Heart right ventricle (tissue), 16 donors: ENCODE measurements at regions not wholly inside any gene's neighbourhood (a gene's known extent, or its start where the extent isn't known, plus 50 kb on each side); places are given as distances from the start of the nearest gene placed in this dataset.

Source experiments
- ATAC-seq, 8 donors: fragments of 200-7000 bp; cut with Tn5 transposase; one replicate each; pipeline ENCODE4 v1.9.1; 2020; ENCODE audit warnings: mild to moderate bottlenecking in 8 of 8, moderate library complexity in 8 of 8, moderate number of reproducible peaks in 1 of 8
- DNase-seq, 2 donors: peaks; one replicate each; pipeline ENCODE4 v3.0.0-alpha.2; 2020
- H3K27ac ChIP-seq, 10 donors: fragments of 200-600 bp; sonication (generic) in 2 of 10; one replicate each; pipeline versions ENCODE4 v1.5.0 to v1.8.0; 2020 to 2022; ENCODE audit warnings: mild to moderate bottlenecking in 3 of 10
- H3K27me3 ChIP-seq, 7 donors: fragments of 200-600 bp; one replicate each; pipeline ENCODE4 v1.8.0; 2021 to 2022; ENCODE audit warnings: mild to moderate bottlenecking in 2 of 7
- H3K36me3 ChIP-seq, 9 donors: fragments of 200-600 bp; sonication (generic) in 1 of 9; one replicate each; pipeline versions ENCODE4 v1.5.0 to v1.8.0; 2020 to 2022; ENCODE audit warnings: mild to moderate bottlenecking in 2 of 9
- H3K4me1 ChIP-seq, 9 donors: fragments of 200-600 bp; sonication (generic) in 1 of 9; one replicate each; pipeline versions ENCODE4 v1.5.0 to v1.8.0; 2020 to 2022; ENCODE audit warnings: mild to moderate bottlenecking in 4 of 9
- H3K4me3 ChIP-seq, 10 donors: fragments of 200-600 bp; sonication (generic) in 2 of 10; one replicate each; pipeline versions ENCODE4 v1.5.0 to v1.8.0; 2020 to 2022; ENCODE audit warnings: mild to moderate bottlenecking in 7 of 10, moderate library complexity in 2 of 10
- H3K9me3 ChIP-seq, 11 donors: fragments of 200-600 bp in 10 of 11; sonication (generic) in 2 of 11; one replicate each; pipeline versions ENCODE4 v1.5.0 to v1.8.0; 2013 to 2022; ENCODE audit warnings: mild to moderate bottlenecking in 2 of 11, control low read depth in 1 of 11, moderate library complexity in 1 of 11
- CTCF ChIP-seq, 9 donors: fragments of 200-600 bp; sonication (generic) in 2 of 9; IDR thresholded peaks; one replicate each; pipeline versions ENCODE4 v1.5.0 to v1.8.0; 2021 to 2022; ENCODE audit warnings: antibody characterized with exemption in 9 of 9, mild to moderate bottlenecking in 5 of 9, moderate library complexity in 1 of 9
- WGBS, 2 donors: extraction: QIAGEN DNeasy Blood & Tissue Kit; methylation state at CpG; one replicate each; pipeline ENCODE4 v1.1.7; 2013; ENCODE audit warnings: inconsistent platforms in 1 of 2; 5-methylcytosine and 5-hydroxymethylcytosine counted together
- intact Hi-C, 10 donors: fragments of 100-400 bp; cut with DNase I; formaldehyde crosslinking; loops; one replicate each; pipeline versions ENCODE4 v1.11.1 to v1.14.2; 2022
- donor health status: Arrhythmogenic right ventricular cardiomyopathy.
- donor health status: ischemic (EF 13 %, LVEDD 7.1; RV severe dilation, severe dysfunction).
- donor health status: healthy with polysubstance abuse.
- donor health status: DM: no; HTN: yes; CAD: no.
- donor health status: DM: no; HTN: no; CAD: no.
- donor health status: ischemic (EF 25% LVEDD 6.9; RV normal size, moderate dysfunction).
- donor health status: ischemic (EF 25% LVEDD 5.7; RV mildly dilated, moderate dysfunction).
- donor health status: healthy.
- donor health status: DM: yes; HTN: yes; CAD: no.
- donor health status: Ischemic cardiomyopathy.
- donor health status: ischemic (EF 35%, LVEDD 5.7; RV mildly dilated, moderate dysfunction).
- donor health status: nonischemic (EF 11% LVEDD 7.7; RV severe dilation, severe dysfunction).
- donor health status: DM: yes; HTN: yes; CAD: no.
- donor health status: PGD.
- donor health status: ischemic (EF 29% LVEDD 5.4; RV normal size, mild dysfunction).
- donor health status: nonischemic (EF 23%, LVEDD 6.1; RV moderate dilation, normal function).

DNA sequence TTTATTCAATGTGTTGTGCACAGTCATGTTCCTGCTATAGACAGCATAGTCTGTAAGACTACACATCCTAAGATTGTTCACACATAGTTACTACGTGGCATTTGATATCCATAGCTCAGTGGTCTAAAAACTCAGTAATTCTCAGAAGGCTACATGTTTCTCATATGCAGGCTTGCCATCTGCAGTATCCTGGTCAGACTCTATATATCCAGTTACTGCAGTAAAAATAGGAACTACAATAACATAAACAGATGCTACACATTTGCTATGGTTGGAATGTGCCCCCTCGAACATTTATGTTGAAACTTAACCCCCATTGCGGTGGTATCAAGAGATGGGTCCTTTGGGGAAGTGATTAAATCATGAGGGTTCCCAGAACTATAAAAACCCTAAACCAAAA, 1377.8 kb upstream of the LRRTM3 start:
- 57 to 64% methylated on average over 3 of the region's 3 CpGs for WGBS, 2 donors
- H3K27me3 ChIP-seq, result no peaks in the 10 kb centered on the region
- DNase-seq (no peak), ATAC-seq (no peak)
- H3K4me1 ChIP-seq, result no peaks in the 10 kb centered on the region
- no peaks in the 10 kb centered on the region for H3K36me3 ChIP-seq
- H3K9me3 ChIP-seq, result peaks cover 0 to 4% (median 0%) of the 10 kb centered on the region in 11 donors
- intact Hi-C loops, result no loop called here
- no peak overlapping the region for H3K27ac ChIP-seq
- H3K4me3 ChIP-seq, result no peak overlapping the region
- TF ChIP-seq CTCF (IDR thresholded peaks at IDR 0.05), result no peak

DNA sequence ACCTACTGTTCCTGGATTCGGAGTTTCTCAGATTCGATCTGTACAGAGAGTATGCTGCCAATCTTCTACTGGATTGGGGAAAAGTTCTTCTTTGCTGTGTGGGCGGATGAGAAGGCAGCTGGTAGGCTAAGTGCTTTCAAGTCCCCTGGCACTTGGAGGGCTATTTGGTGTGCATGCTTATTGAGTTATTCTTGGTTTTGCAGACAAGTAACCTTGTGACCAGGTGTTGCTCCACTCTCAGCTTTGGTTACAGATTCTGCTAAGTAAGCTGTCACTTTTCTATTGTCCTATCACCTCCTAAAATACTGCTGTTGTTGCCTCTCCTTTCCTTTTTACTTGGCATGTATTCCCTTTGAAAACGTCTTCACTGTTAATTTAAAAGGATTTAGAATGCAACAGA, 1375.1 kb upstream of the LRRTM3 start:
- Histone ChIP-seq H3K27ac (no peak overlapping the region), H3K9me3 (no peaks in the 10 kb centered on the region), H3K27me3 (no peaks in the 10 kb centered on the region), H3K36me3 (no peaks in the 10 kb centered on the region), H3K4me3 (no peak overlapping the region), H3K4me1 (no peaks in the 10 kb centered on the region)
- ATAC-seq, result no peak
- no peak for DNase-seq
- TF ChIP-seq CTCF (IDR thresholded peaks at IDR 0.05), result no peak
- intact Hi-C loops, result no loop called here
- WGBS, 2 donors, result 68 to 76% methylated on average over 4 of the region's 4 CpGs

DNA sequence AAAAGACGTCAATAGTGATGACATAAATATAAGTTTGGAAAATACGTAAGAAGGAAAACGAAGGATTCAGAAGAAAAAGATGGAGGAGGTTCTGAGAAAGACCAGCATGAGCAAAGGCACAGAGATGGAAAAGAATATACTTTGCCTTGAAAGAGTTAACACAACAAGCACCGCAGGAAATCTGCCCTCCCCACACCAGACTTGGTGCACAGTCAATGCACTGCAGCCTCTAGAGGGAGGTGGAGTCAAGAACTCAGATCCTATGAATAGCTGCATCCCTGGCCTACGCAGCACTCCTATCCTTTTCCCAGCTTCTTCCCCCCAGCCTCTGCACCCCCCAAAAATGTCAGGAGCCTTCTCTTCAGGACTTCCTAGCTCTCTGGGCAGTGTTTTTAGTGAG, 1370.6 kb upstream of the LRRTM3 start:
- H3K4me3 ChIP-seq, result no peak overlapping the region
- no peak overlapping the region for H3K27ac ChIP-seq
- H3K36me3 ChIP-seq, result no peaks in the 10 kb centered on the region
- H3K27me3 ChIP-seq, result no peaks in the 10 kb centered on the region
- DNase-seq (no peak), ATAC-seq (no peak)
- no peak for TF ChIP-seq CTCF (IDR thresholded peaks at IDR 0.05)
- H3K4me1 ChIP-seq, result no peaks in the 10 kb centered on the region
- H3K9me3 ChIP-seq, result no peaks in the 10 kb centered on the region
- intact Hi-C loops, result no loop called here
- WGBS, 2 donors, result 69 to 72% methylated on average over 5 of the region's 5 CpGs

- WGBS, 2 donors, result 95 to 97% methylated on average over 5 of the region's 5 CpGs
- Histone ChIP-seq H3K4me3 (no peak overlapping the region), H3K9me3 (no peaks in the 10 kb centered on the region), H3K27me3 (no peaks in the 10 kb centered on the region), H3K4me1 (no peaks in the 10 kb centered on the region), H3K27ac (no peak overlapping the region), H3K36me3 (no peaks in the 10 kb centered on the region)
- intact Hi-C loops, result no loop called here
- DNase-seq (no peak), ATAC-seq (no peak)
- TF ChIP-seq CTCF (IDR thresholded peaks at IDR 0.05), result no peak
Observed at GRCh38 chr10:65556006-65556405, 1369.8 kb upstream of the LRRTM3 start.

GRCh38 chr10:65559369-65559768, 1366.5 kb upstream of the LRRTM3 start:
- Histone ChIP-seq H3K36me3 (no peaks in the 10 kb centered on the region), H3K27ac (no peak overlapping the region), H3K9me3 (peaks cover 0 to 14% (median 0%) of the 10 kb centered on the region in 11 donors), H3K27me3 (no peaks in the 10 kb centered on the region), H3K4me3 (no peak overlapping the region), H3K4me1 (no peaks in the 10 kb centered on the region)
- ATAC-seq (no peak), DNase-seq (no peak)
- no peak for TF ChIP-seq CTCF (IDR thresholded peaks at IDR 0.05)
- WGBS, 2 donors, result 79 to 86% methylated on average over 2 of the region's 2 CpGs
- intact Hi-C loops, result no loop called here
